ENCODE measurements at regions not wholly inside any gene's neighbourhood (a gene's known extent, or its start where the extent isn't known, plus 50 kb on each side); places are given as distances from the start of the nearest gene placed in this dataset.
"Not testable (repeated sequence)": the region's sequence is repeated elsewhere in the genome, so short reads cannot be mapped to it uniquely, and the experiment has no call there.

- TF ChIP-seq CTCF, POLR2A (IDR thresholded peaks at IDR 0.05): not testable (repeated sequence)
Measured at GRCh38 chr17:74143318-74143717, 60.2 kb upstream of the RPL38 start.

Data from lower leg skin (tissue), 3 donors.